Body of pancreas (tissue), 4 donors: ENCODE measurements at regions not wholly inside any gene's neighbourhood (a gene's known extent, or its start where the extent isn't known, plus 50 kb on each side); places are given as distances from the start of the nearest gene placed in this dataset.

Experiments used
- ATAC-seq: fragments of 150-250 bp; one replicate; pipeline ENCODE4 v1.9.1; 2016
- DNase-seq, 4 donors: peaks; one replicate each; pipeline ENCODE4 v3.0.0-alpha.2; 2019
- H3K27ac ChIP-seq, 4 donors: fragments of 200-600 bp; sonication (generic); 1 replicate in 3 of 4; 2 replicates in 1 of 4; pipeline versions ENCODE4 v1.5.1 to v1.6.1; 2016 to 2019; ENCODE audit warnings: mild to moderate bottlenecking in 1 of 4, mixed read lengths in 1 of 4, moderate library complexity in 1 of 4
- H3K27me3 ChIP-seq, 2 donors: fragments of 200-600 bp; sonication (generic); one replicate each; pipeline ENCODE4 v1.6.0; 2016; ENCODE audit warnings: mild to moderate bottlenecking in 1 of 2
- H3K36me3 ChIP-seq, 2 donors: fragments of 200-600 bp; sonication (generic); replicated peaks in 1 of 2; 2 replicates each; pipeline ENCODE4 v1.5.1; 2016; ENCODE audit warnings: low read depth in 2 of 2; ENCODE audit not compliant: insufficient read depth in 1 of 2
- H3K4me1 ChIP-seq: fragments of 200-600 bp; sonication (generic); one replicate; pipeline ENCODE4 v1.6.0; 2016
- H3K4me3 ChIP-seq, 2 donors: fragments of 200-600 bp; sonication (generic); 1 replicate in 1 of 2; 2 replicates in 1 of 2; pipeline ENCODE4 v1.5.1; 2016 to 2019
- H3K9me3 ChIP-seq, 3 donors: fragments of 200-600 bp; sonication (generic); 1 replicate in 2 of 3; 2 replicates in 1 of 3; pipeline ENCODE4 v1.5.1; 2016
- POLR2A ChIP-seq, 3 donors: fragments of 450-650 bp; IDR thresholded peaks; one replicate each; pipeline ENCODE4 v1.6.1; 2016; ENCODE audit warnings: antibody characterized with exemption in 3 of 3, mild to moderate bottlenecking in 2 of 3
- WGBS, 2 donors: methylation state at CpG; one replicate each; pipeline ENCODE4 v1.1.5; 2017; 5-methylcytosine and 5-hydroxymethylcytosine counted together
- intact Hi-C: fragments of 100-400 bp; cut with DNase I; formaldehyde crosslinking; loops from one replicate; pipeline ENCODE4 v1.15.1; 2023
- TF ChIP-seq, protein P1 (sequence below), 7 experiments: fragments of 450-650 bp in 4 of 7; fragments of 200-600 bp in 3 of 7; sonication (generic) in 3 of 7; IDR thresholded peaks; one replicate each; pipeline ENCODE4 v1.5.1; 2016 to 2019; ENCODE audit warnings: antibody characterized with exemption in 7 of 7

DNA sequence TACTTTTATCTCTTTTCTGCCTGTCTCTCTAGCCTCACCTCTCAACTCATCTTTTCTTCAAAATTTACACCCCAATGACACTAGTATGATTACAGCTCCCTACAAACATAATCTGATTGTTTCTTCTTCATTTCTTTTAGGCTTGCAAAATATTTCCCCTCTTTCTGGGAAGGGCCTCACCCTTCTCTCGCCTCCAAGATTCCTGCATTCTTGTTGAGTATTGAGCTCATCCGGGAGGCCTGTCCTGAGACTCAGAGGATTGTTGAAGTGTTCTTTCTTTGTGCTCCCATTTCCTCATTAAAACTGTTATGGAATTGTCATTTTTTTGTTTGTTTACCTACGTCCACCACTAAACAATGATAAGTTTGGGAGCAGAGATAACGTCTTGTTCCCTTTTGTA is 99.1 kb upstream of the CHRM3 start:
- no peaks in the 10 kb centered on the region for H3K36me3 ChIP-seq
- WGBS, 2 donors, result 72 to 76% methylated on average over 4 of the region's 4 CpGs
- no peaks in the 10 kb centered on the region for H3K4me1 ChIP-seq
- TF ChIP-seq, protein P1, sequence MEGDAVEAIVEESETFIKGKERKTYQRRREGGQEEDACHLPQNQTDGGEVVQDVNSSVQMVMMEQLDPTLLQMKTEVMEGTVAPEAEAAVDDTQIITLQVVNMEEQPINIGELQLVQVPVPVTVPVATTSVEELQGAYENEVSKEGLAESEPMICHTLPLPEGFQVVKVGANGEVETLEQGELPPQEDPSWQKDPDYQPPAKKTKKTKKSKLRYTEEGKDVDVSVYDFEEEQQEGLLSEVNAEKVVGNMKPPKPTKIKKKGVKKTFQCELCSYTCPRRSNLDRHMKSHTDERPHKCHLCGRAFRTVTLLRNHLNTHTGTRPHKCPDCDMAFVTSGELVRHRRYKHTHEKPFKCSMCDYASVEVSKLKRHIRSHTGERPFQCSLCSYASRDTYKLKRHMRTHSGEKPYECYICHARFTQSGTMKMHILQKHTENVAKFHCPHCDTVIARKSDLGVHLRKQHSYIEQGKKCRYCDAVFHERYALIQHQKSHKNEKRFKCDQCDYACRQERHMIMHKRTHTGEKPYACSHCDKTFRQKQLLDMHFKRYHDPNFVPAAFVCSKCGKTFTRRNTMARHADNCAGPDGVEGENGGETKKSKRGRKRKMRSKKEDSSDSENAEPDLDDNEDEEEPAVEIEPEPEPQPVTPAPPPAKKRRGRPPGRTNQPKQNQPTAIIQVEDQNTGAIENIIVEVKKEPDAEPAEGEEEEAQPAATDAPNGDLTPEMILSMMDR (IDR thresholded peaks at IDR 0.05), result no peak
- no peak for TF ChIP-seq POLR2A (IDR thresholded peaks at IDR 0.05)
- no peaks in the 10 kb centered on the region for H3K27me3 ChIP-seq
- no peaks in the 10 kb centered on the region for H3K9me3 ChIP-seq
- ATAC-seq (no peak), DNase-seq (no peak)
- intact Hi-C loops, result no loop called here
- H3K4me3 ChIP-seq, result no peak overlapping the region
- no peak overlapping the region for H3K27ac ChIP-seq

DNA sequence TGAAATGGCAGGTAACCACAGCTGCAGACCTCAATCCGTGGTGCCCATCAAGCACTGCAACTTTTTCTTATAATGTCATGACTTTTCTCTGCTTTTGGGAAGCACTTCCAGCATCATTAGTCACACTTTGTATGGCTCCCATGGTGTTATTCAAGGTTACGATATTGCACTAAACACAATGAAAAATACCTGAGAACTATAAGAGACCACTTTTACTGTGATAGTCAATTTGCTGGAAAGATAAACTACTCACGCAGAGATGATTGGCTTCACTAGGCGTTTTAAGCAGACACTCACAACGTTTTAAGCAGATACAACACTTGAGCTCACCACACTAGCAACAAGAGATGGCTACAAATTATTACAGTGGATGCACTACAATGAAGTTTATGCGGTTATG is 103.2 kb upstream of the CHRM3 start:
- WGBS, 2 donors, result 66 to 68% methylated on average over 6 of the region's 6 CpGs
- H3K36me3 ChIP-seq, result no peaks in the 10 kb centered on the region
- H3K9me3 ChIP-seq, result no peaks in the 10 kb centered on the region
- no peak overlapping the region for H3K27ac ChIP-seq
- no peaks in the 10 kb centered on the region for H3K27me3 ChIP-seq
- no peaks in the 10 kb centered on the region for H3K4me1 ChIP-seq
- DNase-seq, result no peak
- H3K4me3 ChIP-seq, result no peak overlapping the region
- no peak for TF ChIP-seq POLR2A (IDR thresholded peaks at IDR 0.05)
- TF ChIP-seq, protein P1 (IDR thresholded peaks at IDR 0.05), result no peak
- intact Hi-C loops, result no loop called here
- ATAC-seq, result no peak

DNA sequence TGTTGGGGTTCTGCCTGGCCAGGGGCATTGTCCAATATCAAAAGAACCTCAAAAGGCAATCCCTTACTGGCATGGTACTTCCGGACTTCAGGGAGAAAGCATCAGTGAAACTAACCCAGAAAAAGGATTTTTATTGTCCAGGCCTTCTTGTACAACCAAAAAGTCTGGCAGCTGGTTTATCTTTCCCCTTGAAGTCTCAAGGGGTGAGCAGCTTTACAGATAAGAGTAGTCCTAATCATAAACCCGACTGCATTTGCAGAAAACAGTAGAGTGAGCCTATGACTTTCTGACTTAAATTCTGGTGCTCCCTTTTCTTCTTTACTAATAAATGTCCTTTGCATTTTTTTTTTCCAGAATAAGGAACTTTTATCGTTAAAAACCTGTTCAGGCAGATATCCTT is 104.0 kb upstream of the CHRM3 start:
- Histone ChIP-seq H3K27me3 (no peaks in the 10 kb centered on the region), H3K9me3 (no peaks in the 10 kb centered on the region), H3K4me1 (no peaks in the 10 kb centered on the region), H3K36me3 (no peaks in the 10 kb centered on the region), H3K27ac (no peak overlapping the region), H3K4me3 (no peak overlapping the region)
- intact Hi-C loops, result no loop called here
- TF ChIP-seq, protein P1 (IDR thresholded peaks at IDR 0.05), result no peak
- no peak for TF ChIP-seq POLR2A (IDR thresholded peaks at IDR 0.05)
- no peak for DNase-seq
- WGBS, 2 donors, result 33 to 44% methylated on average over 3 of the region's 3 CpGs
- no peak for ATAC-seq

DNA sequence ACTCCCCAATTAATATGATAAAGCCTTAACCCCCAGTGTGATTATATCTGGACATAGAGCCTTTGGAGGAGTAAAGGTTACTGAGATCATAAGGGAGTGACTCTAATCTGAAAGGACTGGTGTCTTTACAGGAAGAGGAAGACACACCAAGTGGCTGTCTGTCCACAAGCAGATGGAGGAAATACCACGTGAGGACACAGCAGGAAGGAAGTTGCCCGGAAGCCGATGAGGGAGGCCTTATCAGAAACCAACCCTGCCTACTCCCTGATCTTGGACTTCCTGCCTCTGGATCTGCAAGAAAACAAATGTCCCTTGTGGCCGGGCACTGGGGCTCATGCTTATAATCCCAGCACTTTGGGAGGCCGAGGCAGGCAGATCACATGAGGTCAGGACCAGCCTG is 110.3 kb upstream of the CHRM3 start:
- intact Hi-C loops, result no loop called here
- WGBS, 2 donors, result 75 to 80% methylated on average over 5 of the region's 5 CpGs
- Histone ChIP-seq H3K36me3 (no peaks in the 10 kb centered on the region), H3K27ac (no peak overlapping the region), H3K27me3 (no peaks in the 10 kb centered on the region), H3K4me1 (no peaks in the 10 kb centered on the region), H3K4me3 (no peak overlapping the region), H3K9me3 (no peaks in the 10 kb centered on the region)
- no peak for DNase-seq
- TF ChIP-seq, protein P1 (IDR thresholded peaks at IDR 0.05), result no peak
- TF ChIP-seq POLR2A (IDR thresholded peaks at IDR 0.05), result no peak
- no peak for ATAC-seq

DNA sequence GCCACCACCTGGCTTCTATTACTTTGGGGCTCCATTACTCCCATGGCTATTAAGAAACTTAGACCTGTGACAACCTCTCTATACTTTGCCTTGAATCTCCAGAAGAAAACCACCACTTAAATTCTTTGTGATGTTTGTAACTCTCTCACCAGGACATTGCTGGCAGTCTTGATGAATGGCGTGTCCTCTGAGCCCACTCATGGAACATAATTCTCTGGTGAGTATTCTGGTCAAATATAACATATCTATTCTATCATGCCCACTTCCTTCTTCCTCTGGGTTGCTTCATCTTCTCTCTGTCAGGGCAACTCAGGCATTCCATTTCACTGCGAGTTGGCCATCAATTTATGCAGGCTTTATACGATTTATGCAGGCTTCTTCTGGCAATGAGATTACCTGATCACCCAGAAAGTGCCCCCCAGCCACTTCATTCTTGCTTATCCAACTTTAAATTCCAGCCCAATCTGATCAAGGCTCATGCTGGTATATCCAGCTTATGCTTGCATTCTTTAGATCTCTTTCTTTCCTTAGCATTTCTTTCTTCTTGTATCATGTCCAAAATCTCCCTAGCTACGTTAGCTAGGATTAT is 112.0 kb upstream of the CHRM3 start:
- TF ChIP-seq, protein P1 (IDR thresholded peaks at IDR 0.05), result no peak
- TF ChIP-seq POLR2A (IDR thresholded peaks at IDR 0.05), result no peak
- H3K36me3 ChIP-seq, result no peaks in the 10 kb centered on the region
- DNase-seq, result no peak
- no peak overlapping the region for H3K27ac ChIP-seq
- 55 to 65% methylated on average over 4 of the region's 4 CpGs for WGBS, 2 donors
- no peaks in the 10 kb centered on the region for H3K27me3 ChIP-seq
- H3K9me3 ChIP-seq, result no peaks in the 10 kb centered on the region
- no peak overlapping the region for H3K4me3 ChIP-seq
- no peaks in the 10 kb centered on the region for H3K4me1 ChIP-seq
- intact Hi-C loops, result no loop called here
- no peak for ATAC-seq
